CD14-positive monocyte (primary cell): ENCODE measurements at regions not wholly inside any gene's neighbourhood (a gene's known extent, or its start where the extent isn't known, plus 50 kb on each side); places are given as distances from the start of the nearest gene placed in this dataset.

Experiments used
- DNase-seq, 3 donors: peaks; one replicate each; pipeline ENCODE4 v3.0.0-alpha.2; 2011 to 2022
- H2AFZ ChIP-seq: 2 replicates; pipeline ENCODE4 v1.6.0; 2012; ENCODE audit warnings: mild to moderate bottlenecking, low read depth, low read length, inconsistent platforms; ENCODE audit not compliant: insufficient read depth, poor library complexity, severe bottlenecking
- H3K27ac ChIP-seq, 2 donors: 1 replicate in 1 of 2; 2 replicates in 1 of 2; pipeline ENCODE4 v1.5.1; 2012 to 2013; ENCODE audit warnings: low read length in 2 of 2, control low read depth in 1 of 2, inconsistent platforms in 1 of 2, low read depth in 1 of 2, mild to moderate bottlenecking in 1 of 2
- H3K27me3 ChIP-seq, 2 donors: one replicate each; pipeline versions ENCODE4 v1.6.0 to v1.6.1; 2011 to 2013; ENCODE audit warnings: low read length in 2 of 2; ENCODE audit not compliant: control insufficient read depth in 2 of 2, insufficient read depth in 2 of 2
- H3K36me3 ChIP-seq, 2 donors: replicated peaks in 1 of 2; 1 replicate in 1 of 2; 2 replicates in 1 of 2; pipeline versions ENCODE4 v1.5.1 to v1.6.1; 2012 to 2013; ENCODE audit warnings: low read length in 2 of 2, control low read depth in 1 of 2, inconsistent platforms in 1 of 2, mild to moderate bottlenecking in 1 of 2; ENCODE audit not compliant: insufficient read depth in 2 of 2, control insufficient read depth in 1 of 2
- H3K4me1 ChIP-seq, 2 donors: 1 replicate in 1 of 2; 2 replicates in 1 of 2; pipeline versions ENCODE4 v1.5.1 to v1.6.1; 2012 to 2013; ENCODE audit warnings: low read length in 2 of 2, control low read depth in 1 of 2, inconsistent platforms in 1 of 2, mild to moderate bottlenecking in 1 of 2, moderate library complexity in 1 of 2; ENCODE audit not compliant: insufficient read depth in 2 of 2, control insufficient read depth in 1 of 2
- H3K4me2 ChIP-seq: replicated peaks from 2 replicates; pipeline ENCODE3; 2012; ENCODE audit warnings: low read length, moderate library complexity, mild to moderate bottlenecking; ENCODE audit not compliant: poor library complexity, severe bottlenecking; ENCODE audit errors: extremely low read depth
- H3K4me3 ChIP-seq, 3 experiments: fragments of 200-600 bp in 1 of 3; sonication (generic) in 1 of 3; replicated peaks in 1 of 3; 1 replicate in 2 of 3; 2 replicates in 1 of 3; pipeline ENCODE4 v1.5.1; 2011 to 2013; ENCODE audit warnings: low read length in 3 of 3, mild to moderate bottlenecking in 3 of 3, control low read depth in 2 of 3, low read depth in 2 of 3, inconsistent platforms in 1 of 3, moderate library complexity in 1 of 3
- H3K79me2 ChIP-seq: 2 replicates; pipeline ENCODE4 v1.6.0; 2012; ENCODE audit warnings: mild to moderate bottlenecking, control low read depth, inconsistent platforms, low read length, moderate library complexity; ENCODE audit not compliant: insufficient read depth
- H3K9ac ChIP-seq: 2 replicates; pipeline ENCODE4 v1.6.0; 2017; ENCODE audit warnings: low read length, mild to moderate bottlenecking; ENCODE audit not compliant: insufficient read depth, poor library complexity, severe bottlenecking
- H3K9me3 ChIP-seq, 2 donors: replicated peaks in 1 of 2; 1 replicate in 1 of 2; 2 replicates in 1 of 2; pipeline versions ENCODE4 v1.5.1 to v1.6.1; 2012 to 2013; ENCODE audit warnings: low read length in 2 of 2, control low read depth in 1 of 2; ENCODE audit not compliant: control insufficient read depth in 1 of 2, insufficient read depth in 1 of 2
- H4K20me1 ChIP-seq: 2 replicates; pipeline ENCODE4 v1.6.0; 2012; ENCODE audit warnings: mild to moderate bottlenecking, low read length, control low read depth, moderate library complexity; ENCODE audit not compliant: insufficient read depth
- H3K27ac Mint-ChIP-seq, 7 donors: one replicate each; pipeline ENCODE4 v1.8.0; 2020; ENCODE audit warnings: mild to moderate bottlenecking in 7 of 7, mixed read lengths in 7 of 7, moderate library complexity in 6 of 7, inconsistent platforms in 2 of 7
- H3K27me3 Mint-ChIP-seq, 3 donors: one replicate each; pipeline ENCODE4 v1.8.0; 2021 to 2022; ENCODE audit warnings: low read depth in 3 of 3, mild to moderate bottlenecking in 3 of 3, mixed read lengths in 3 of 3, moderate library complexity in 3 of 3, inconsistent platforms in 1 of 3
- H3K36me3 Mint-ChIP-seq, 2 donors: one replicate each; pipeline ENCODE4 v1.8.0; 2020; ENCODE audit warnings: mixed read lengths in 2 of 2, inconsistent platforms in 1 of 2, mild to moderate bottlenecking in 1 of 2
- H3K4me1 Mint-ChIP-seq: one replicate; pipeline ENCODE4 v1.8.0; 2020; ENCODE audit warnings: mild to moderate bottlenecking, mixed read lengths
- H3K4me3 Mint-ChIP-seq, 2 donors: one replicate each; pipeline ENCODE4 v1.8.0; 2020; ENCODE audit warnings: mild to moderate bottlenecking in 2 of 2, mixed read lengths in 2 of 2, moderate library complexity in 1 of 2
- H3K9me3 Mint-ChIP-seq, 7 donors: one replicate each; pipeline ENCODE4 v1.8.0; 2020 to 2022; ENCODE audit warnings: mixed read lengths in 7 of 7, mild to moderate bottlenecking in 6 of 7, moderate library complexity in 6 of 7, inconsistent platforms in 2 of 7
- WGBS: methylation state at CpG from one replicate; pipeline ENCODE4 v1.1.5; 2013; ENCODE audit warnings: missing lambda C conversion rate; ENCODE audit not compliant: insufficient coverage; 5-methylcytosine and 5-hydroxymethylcytosine counted together
- intact Hi-C, 2 donors: fragments of 100-400 bp; cut with micrococcal nuclease; formaldehyde crosslinking; loops; one replicate each; pipeline versions ENCODE4 v1.15.0 to v1.15.1; 2023
- TF ChIP-seq, protein P1 (sequence below): fragments of 200-600 bp; IDR thresholded peaks from one replicate; pipeline ENCODE4 v1.8.0; 2022; ENCODE audit warnings: antibody characterized with exemption, mild to moderate bottlenecking

DNA sequence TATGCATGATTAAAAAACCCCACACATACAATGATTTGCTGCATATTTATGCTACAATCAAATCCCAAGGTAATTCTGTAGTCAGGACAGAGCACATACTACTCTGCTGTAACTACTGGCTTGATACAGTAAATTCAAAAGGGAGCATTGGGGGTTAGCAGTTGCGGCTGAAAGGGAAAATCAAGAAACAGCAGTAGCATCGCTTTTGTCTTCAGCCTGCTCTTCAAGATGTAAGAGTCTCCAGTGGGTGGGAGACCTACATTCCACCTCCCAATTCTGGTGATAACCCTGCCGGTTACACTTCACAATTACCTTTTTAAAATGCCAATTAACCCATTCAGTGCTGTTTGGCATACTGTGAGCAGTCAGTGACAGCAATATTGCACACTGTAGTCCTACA lies 259.4 kb downstream of the NR2F2 start:
- no peak overlapping the region for H2AFZ ChIP-seq
- WGBS = 31% methylated on average over 3 of the region's 3 CpGs
- no peaks in the 10 kb centered on the region for H3K79me2 ChIP-seq
- H3K36me3 ChIP-seq = no peaks in the 10 kb centered on the region
- no peaks in the 10 kb centered on the region for H4K20me1 ChIP-seq
- TF ChIP-seq, protein P1, sequence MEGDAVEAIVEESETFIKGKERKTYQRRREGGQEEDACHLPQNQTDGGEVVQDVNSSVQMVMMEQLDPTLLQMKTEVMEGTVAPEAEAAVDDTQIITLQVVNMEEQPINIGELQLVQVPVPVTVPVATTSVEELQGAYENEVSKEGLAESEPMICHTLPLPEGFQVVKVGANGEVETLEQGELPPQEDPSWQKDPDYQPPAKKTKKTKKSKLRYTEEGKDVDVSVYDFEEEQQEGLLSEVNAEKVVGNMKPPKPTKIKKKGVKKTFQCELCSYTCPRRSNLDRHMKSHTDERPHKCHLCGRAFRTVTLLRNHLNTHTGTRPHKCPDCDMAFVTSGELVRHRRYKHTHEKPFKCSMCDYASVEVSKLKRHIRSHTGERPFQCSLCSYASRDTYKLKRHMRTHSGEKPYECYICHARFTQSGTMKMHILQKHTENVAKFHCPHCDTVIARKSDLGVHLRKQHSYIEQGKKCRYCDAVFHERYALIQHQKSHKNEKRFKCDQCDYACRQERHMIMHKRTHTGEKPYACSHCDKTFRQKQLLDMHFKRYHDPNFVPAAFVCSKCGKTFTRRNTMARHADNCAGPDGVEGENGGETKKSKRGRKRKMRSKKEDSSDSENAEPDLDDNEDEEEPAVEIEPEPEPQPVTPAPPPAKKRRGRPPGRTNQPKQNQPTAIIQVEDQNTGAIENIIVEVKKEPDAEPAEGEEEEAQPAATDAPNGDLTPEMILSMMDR = no peak
- H3K27me3 ChIP-seq = peaks cover 33 to 47% of the 10 kb centered on the region in 2 donors
- no peak overlapping the region for H3K4me3 ChIP-seq
- no peak overlapping the region for H3K27ac ChIP-seq
- no peak overlapping the region for H3K9ac ChIP-seq
- DNase-seq = no peak
- Mint-ChIP-seq H3K27ac (no peak overlapping the region), H3K4me1 (peaks cover 35% of the 10 kb centered on the region), H3K4me3 (peak overlapping the region in 1 of 2 donors; percentile 21), H3K36me3 (peaks cover 0 to 3% of the 10 kb centered on the region in 2 donors), H3K27me3 (peaks cover 18 to 37% (median 32%) of the 10 kb centered on the region in 3 donors), H3K9me3 (peaks cover 0 to 3% (median 0%) of the 10 kb centered on the region in 7 donors)
- H3K4me1 ChIP-seq = peaks cover 32% of the 10 kb centered on the region in 2 donors
- H3K4me2 ChIP-seq = no peak overlapping the region
- no peaks in the 10 kb centered on the region for H3K9me3 ChIP-seq
- intact Hi-C loops = no loop called here

DNA sequence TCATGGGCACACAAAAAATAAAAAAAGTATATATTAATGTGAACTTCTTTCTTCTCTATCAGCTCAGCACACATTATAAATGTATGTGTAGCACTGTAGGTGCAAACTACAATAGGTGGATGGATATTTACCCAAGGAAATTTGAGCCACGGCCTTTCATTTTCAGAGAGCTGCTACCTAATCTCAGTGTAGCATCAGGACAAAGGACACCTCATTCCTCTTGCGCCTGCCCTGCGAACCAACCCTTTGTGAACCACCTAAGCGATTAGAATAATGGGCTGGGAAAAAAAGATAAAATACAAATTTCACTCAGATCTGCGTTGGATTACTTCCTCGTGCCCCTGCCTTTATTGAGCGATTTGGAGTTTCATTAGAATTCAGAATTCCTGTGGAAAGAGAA lies 263.2 kb downstream of the NR2F2 start:
- Mint-ChIP-seq H3K27me3 (peaks cover 26 to 44% (median 42%) of the 10 kb centered on the region in 3 donors), H3K4me1 (peaks cover 7% of the 10 kb centered on the region), H3K27ac (no peak overlapping the region), H3K9me3 (peaks cover 0 to 3% (median 0%) of the 10 kb centered on the region in 7 donors), H3K36me3 (no peaks in the 10 kb centered on the region), H3K4me3 (peak overlapping the region in 1 of 2 donors; percentile 54)
- DNase-seq = no peak
- H4K20me1 ChIP-seq = no peaks in the 10 kb centered on the region
- no peaks in the 10 kb centered on the region for H3K4me1 ChIP-seq
- H3K9me3 ChIP-seq = no peaks in the 10 kb centered on the region
- no peaks in the 10 kb centered on the region for H3K36me3 ChIP-seq
- peaks cover 41 to 79% of the 10 kb centered on the region in 2 donors for H3K27me3 ChIP-seq
- TF ChIP-seq, protein P1 = no peak
- no peak overlapping the region for H3K9ac ChIP-seq
- H3K27ac ChIP-seq = no peak overlapping the region
- no peak overlapping the region for H2AFZ ChIP-seq
- H3K4me3 ChIP-seq = no peak overlapping the region
- no peak overlapping the region for H3K4me2 ChIP-seq
- WGBS = 38% methylated on average over 3 of the region's 7 CpGs
- intact Hi-C loops = no loop called here
- H3K79me2 ChIP-seq = no peaks in the 10 kb centered on the region
